Midbrain (tissue), 1 donor: ENCODE measurements at regions not wholly inside any gene's neighbourhood (a gene's known extent, or its start where the extent isn't known, plus 50 kb on each side); places are given as distances from the start of the nearest gene placed in this dataset.
"Not testable (repeated sequence)": the region's sequence is repeated elsewhere in the genome, so short reads cannot be mapped to it uniquely, and the experiment has no call there.

Experiments used
- DNase-seq: peaks from one replicate; lab custom pipeline; 2025; lab: John Stamatoyannopoulos, UW

GRCh38 chr13:68810660-68811059 lies 1297.0 kb upstream of the ATXN8OS start:
- DNase-seq: no peak

GRCh38 chr13:68808456-68808855 lies 1299.2 kb upstream of the ATXN8OS start:
- no peak for DNase-seq

GRCh38 chr13:68806125-68806524 lies 1301.5 kb upstream of the ATXN8OS start:
- DNase-seq: no peak

DNA sequence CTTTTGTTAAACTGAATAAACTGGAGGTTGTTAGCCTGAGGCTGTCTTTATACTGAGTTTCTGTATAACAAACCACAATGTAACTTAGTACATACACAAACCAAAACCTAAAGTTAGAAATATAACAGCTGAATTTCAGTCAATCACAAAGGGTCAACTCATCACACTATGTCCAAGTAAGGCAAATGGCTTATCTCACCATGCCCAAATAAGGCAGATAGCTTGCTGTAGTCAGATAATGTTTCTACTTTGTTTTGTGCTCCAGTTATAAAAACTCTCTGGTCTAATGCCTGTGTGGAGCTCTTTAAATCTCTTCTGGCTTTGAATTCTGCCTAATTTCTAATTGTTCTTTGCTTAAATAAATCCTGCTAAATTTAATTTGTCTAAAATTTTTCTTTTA lies 1323.4 kb upstream of the ATXN8OS start:
- DNase-seq: no peak

GRCh38 chr13:68759617-68760016 lies 1348.0 kb upstream of the ATXN8OS start:
- DNase-seq: no peak

- no peak for DNase-seq
Measured at GRCh38 chr13:68749796-68750195, 1357.8 kb upstream of the ATXN8OS start.

- DNase-seq: no peak
Measured at GRCh38 chr13:68748038-68748437, 1359.6 kb upstream of the ATXN8OS start.

DNA sequence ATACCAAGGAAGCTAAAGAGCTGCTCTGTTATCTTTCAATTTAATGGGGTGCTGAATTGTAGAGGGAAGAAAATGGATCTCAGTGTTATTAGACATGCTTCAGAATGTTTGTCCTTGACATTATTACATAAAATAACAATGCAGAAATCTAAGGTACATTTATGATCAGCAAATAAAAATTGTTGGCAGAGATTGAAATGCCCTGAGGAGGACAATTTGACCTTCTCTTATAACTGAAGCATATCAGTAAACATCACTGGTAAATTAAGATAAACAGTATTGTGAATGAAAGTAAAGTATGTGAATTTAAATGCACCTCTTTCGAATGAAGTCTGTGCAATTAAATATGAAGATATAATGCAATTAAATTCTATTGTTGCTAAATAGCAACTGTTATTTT lies 1362.1 kb upstream of the ATXN8OS start:
- no peak for DNase-seq

GRCh38 chr13:68736961-68737360 lies 1370.7 kb upstream of the ATXN8OS start:
- DNase-seq: no peak

GRCh38 chr13:68727798-68728197 lies 1379.8 kb upstream of the ATXN8OS start:
- no peak for DNase-seq

GRCh38 chr13:68727165-68727564 lies 1380.5 kb upstream of the ATXN8OS start:
- no peak for DNase-seq

GRCh38 chr13:68719815-68720214 lies 1387.8 kb upstream of the ATXN8OS start:
- no peak for DNase-seq

- no peak for DNase-seq
Measured at GRCh38 chr13:68715651-68716050, 1392.0 kb upstream of the ATXN8OS start.

GRCh38 chr13:68714292-68714691 lies 1393.3 kb upstream of the ATXN8OS start:
- DNase-seq: no peak

GRCh38 chr13:68713394-68713793 lies 1394.2 kb upstream of the ATXN8OS start:
- no peak for DNase-seq

DNA sequence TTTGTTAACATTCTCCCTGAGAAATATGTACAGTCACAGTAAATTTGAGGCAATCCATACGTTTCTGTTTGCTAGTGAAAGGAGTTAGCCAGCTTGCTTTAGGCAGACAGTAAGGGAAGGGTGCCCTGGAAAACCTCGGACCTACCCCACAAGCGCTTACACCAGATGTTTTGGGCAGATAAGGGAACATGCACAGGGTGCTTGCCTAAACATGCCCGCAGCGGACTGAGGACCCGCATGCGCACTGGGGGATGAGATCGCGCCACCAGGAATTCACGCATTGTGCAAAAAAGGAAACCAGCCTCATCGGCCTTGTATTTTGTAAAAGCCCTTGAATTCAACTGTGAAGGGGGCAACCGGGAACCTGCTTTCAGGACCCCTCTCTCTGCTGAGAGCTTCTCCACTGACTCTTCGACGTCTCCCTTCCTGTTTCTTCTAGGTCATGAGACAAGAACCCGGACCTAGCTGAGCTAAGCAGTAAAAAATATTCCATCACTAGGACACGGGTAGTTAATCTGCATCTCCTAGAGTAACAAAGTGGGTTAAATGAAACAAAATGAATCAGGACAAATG lies 1399.2 kb upstream of the ATXN8OS start:
- no peak for DNase-seq

DNA sequence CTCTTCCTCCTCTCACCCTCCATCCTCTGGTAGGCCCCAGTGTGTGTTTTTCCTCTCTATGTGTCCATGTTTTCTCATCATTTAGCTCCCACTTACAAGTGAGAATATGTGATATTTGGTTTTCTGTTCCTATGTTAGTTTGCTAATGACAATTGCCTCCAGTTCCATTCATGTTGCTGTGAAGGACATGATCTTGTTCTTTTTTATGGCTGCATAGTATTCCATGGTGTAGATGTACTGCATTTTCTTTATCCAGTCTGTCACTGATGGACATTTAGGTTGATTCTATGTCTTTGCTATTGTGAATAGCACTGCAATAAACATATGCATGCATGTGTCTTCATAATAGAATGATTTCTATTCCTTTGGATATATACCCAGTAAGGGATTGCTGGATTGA lies 1401.6 kb upstream of the ATXN8OS start:
- DNase-seq: not testable (repeated sequence)

DNA sequence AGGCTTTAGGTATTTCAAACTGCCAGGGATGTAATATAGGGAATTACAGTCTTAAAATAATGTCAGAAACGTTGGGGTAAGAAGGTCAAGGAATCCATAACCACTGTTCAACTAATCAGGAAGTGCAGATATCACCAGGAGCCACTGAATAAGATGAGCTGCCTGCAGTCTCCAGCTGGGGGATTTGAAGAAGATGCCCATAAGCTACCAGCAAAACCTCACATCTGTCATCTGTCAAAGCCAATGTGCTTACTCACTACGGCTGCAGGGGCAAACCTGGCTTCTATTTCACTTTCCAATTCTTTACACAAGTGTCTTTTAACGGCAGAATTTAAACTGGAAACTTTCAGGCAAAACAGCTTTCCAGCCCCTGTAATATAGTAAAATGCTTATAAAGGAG lies 1410.1 kb upstream of the ATXN8OS start:
- DNase-seq: no peak

GRCh38 chr13:68696907-68697306 lies 1410.7 kb upstream of the ATXN8OS start:
- DNase-seq: no peak

DNA sequence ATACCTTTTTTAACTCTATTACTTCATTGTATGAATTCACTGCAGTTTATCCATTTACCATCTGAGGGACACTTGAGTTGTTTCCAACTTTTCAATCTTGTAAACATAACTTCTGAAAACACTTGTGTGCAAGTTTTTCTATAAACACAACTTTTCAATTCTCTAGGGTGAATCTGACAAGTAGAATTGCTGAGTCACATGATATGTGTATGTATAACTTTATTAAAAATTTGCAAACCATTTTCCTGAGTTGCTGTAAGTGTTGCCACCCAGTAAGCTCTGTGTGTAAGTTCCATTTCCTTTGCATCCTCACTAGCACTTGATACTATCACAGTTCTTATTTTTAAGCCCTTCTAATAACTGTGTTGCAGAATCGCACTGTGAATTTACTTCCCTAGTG lies 1415.6 kb upstream of the ATXN8OS start:
- DNase-seq: no peak

DNA sequence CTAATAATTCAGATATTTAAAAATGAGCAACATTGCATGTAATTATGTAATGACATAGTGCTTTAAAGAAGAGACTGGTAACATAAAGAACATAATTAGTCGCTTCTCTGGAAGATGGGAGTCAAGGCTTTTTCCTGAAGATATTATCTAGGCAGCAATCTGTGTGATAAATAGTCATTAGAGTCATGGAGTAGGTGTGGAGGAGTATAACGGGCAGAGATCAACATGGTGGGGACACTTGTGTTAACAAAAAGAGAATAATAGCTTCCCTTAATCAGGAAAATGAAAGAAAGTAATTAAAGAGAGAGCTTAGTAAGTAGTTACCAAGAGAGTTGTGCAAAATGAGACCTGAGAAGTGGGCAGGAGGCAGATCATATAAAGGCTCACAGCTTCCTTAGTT lies 1417.1 kb upstream of the ATXN8OS start:
- DNase-seq: no peak

GRCh38 chr13:68676513-68677115 lies 1431.0 kb upstream of the ATXN8OS start:
- DNase-seq: no peak

- no peak for DNase-seq
Measured at GRCh38 chr13:68675209-68675608, 1432.4 kb upstream of the ATXN8OS start.

GRCh38 chr13:68667863-68668262 lies 1437.7 kb upstream of the PCDH9 start:
- DNase-seq: no peak
